IMR-90 (cell line): ENCODE measurements at regions not wholly inside any gene's neighbourhood (a gene's known extent, or its start where the extent isn't known, plus 50 kb on each side); places are given as distances from the start of the nearest gene placed in this dataset.

ENCODE experiments used
- ATAC-seq: fragments of 200-7000 bp; cut with Tn5 transposase; 2 replicates; pipeline ENCODE4 v1.9.1; 2020; ENCODE audit warnings: low read depth, mild to moderate bottlenecking, moderate library complexity
- BruUV-seq: library from RNA; stranded (reverse); fragments of 400-500 nt; replicated peaks from 2 replicates; lab custom pipeline; 2021; lab: Mats Ljungman, UMichigan
- CTCF ChIA-PET: fragments of 300-600 bp; formaldehyde crosslinking; extraction: SDS; loops from one replicate; lab custom pipeline; 2021; ENCODE audit warnings: antibody characterized with exemption; lab: Yijun Ruan, JAX
- POLR2A ChIA-PET: fragments of 300-600 bp; sonication (Branson Sonifier 250); formaldehyde crosslinking; loops from one replicate; lab custom pipeline; 2022; ENCODE audit warnings: antibody characterized with exemption; ENCODE audit not compliant: unreplicated experiment; lab: Charles Lee
- DNase-seq: peaks from one replicate; pipeline ENCODE4 v3.0.0; 2013
- H2AFZ ChIP-seq: replicated peaks from 2 replicates; pipeline ENCODE3; 2013; ENCODE audit warnings: low read length, mild to moderate bottlenecking; ENCODE audit not compliant: poor library complexity
- H2AK5ac ChIP-seq: 2 replicates; pipeline ENCODE4 v1.6.1; 2013; ENCODE audit warnings: low read depth, low read length, inconsistent platforms
- H2AK9ac ChIP-seq: replicated peaks from 2 replicates; pipeline ENCODE3; 2013; ENCODE audit warnings: mild to moderate bottlenecking, low read depth, low read length, moderate library complexity; ENCODE audit not compliant: poor library complexity
- H2BK120ac ChIP-seq: 2 replicates; pipeline ENCODE4 v1.6.1; 2013; ENCODE audit warnings: low read depth, low read length, inconsistent platforms
- H2BK15ac ChIP-seq: 3 replicates; pipeline ENCODE4 v1.6.1; 2013; ENCODE audit warnings: low read depth, low read length, inconsistent platforms
- H2BK20ac ChIP-seq: 2 replicates; pipeline ENCODE4 v1.6.1; 2013; ENCODE audit warnings: low read depth, mild to moderate bottlenecking, inconsistent platforms, low read length, moderate library complexity
- H2BK5ac ChIP-seq: 2 replicates; pipeline ENCODE4 v1.6.1; 2013; ENCODE audit warnings: mild to moderate bottlenecking, low read depth, low read length, inconsistent platforms; ENCODE audit not compliant: poor library complexity, severe bottlenecking
- H3K14ac ChIP-seq: replicated peaks from 2 replicates; pipeline ENCODE4 v1.6.1; 2013; ENCODE audit warnings: low read depth, low read length, inconsistent platforms
- H3K18ac ChIP-seq: 2 replicates; pipeline ENCODE4 v1.6.1; 2013; ENCODE audit warnings: low read depth, low read length, control low read depth
- H3K23ac ChIP-seq: 2 replicates; pipeline ENCODE4 v1.6.1; 2013; ENCODE audit warnings: low read depth, low read length, inconsistent platforms
- H3K27ac ChIP-seq: 2 replicates; pipeline ENCODE4 v1.5.1; 2013; ENCODE audit warnings: mild to moderate bottlenecking, control low read depth, low read length; ENCODE audit not compliant: insufficient read depth
- H3K27me3 ChIP-seq: 2 replicates; pipeline ENCODE4 v1.6.1; 2013; ENCODE audit warnings: low read length; ENCODE audit not compliant: control insufficient read depth, insufficient read depth
- H3K36me3 ChIP-seq: 2 replicates; pipeline ENCODE4 v1.6.1; 2013; ENCODE audit warnings: low read length, mixed read lengths; ENCODE audit not compliant: control insufficient read depth, insufficient read depth
- H3K4ac ChIP-seq: 2 replicates; pipeline ENCODE4 v1.6.1; 2013; ENCODE audit warnings: low read depth, low read length, inconsistent platforms
- H3K4me1 ChIP-seq: 2 replicates; pipeline ENCODE4 v1.6.1; 2013; ENCODE audit warnings: low read length, mixed read lengths; ENCODE audit not compliant: control insufficient read depth, insufficient read depth
- H3K4me2 ChIP-seq: 2 replicates; pipeline ENCODE4 v1.6.1; 2013; ENCODE audit warnings: low read depth, mild to moderate bottlenecking, control low read depth, low read length, moderate library complexity
- H3K4me3 ChIP-seq: 2 replicates; pipeline ENCODE4 v1.5.1; 2013; ENCODE audit warnings: low read depth, mild to moderate bottlenecking, control low read depth, low read length, moderate library complexity; ENCODE audit not compliant: insufficient read depth
- H3K56ac ChIP-seq: 2 replicates; pipeline ENCODE4 v1.6.1; 2013; ENCODE audit warnings: low read length, inconsistent platforms; ENCODE audit not compliant: insufficient read depth; ENCODE audit errors: extremely low read depth
- H3K79me1 ChIP-seq, 2 experiments: 2 replicates each; pipeline ENCODE4 v1.6.1; 2013; ENCODE audit warnings: low read length in 2 of 2, inconsistent platforms in 1 of 2, low read depth in 1 of 2
- H3K9ac ChIP-seq: 2 replicates; pipeline ENCODE4 v1.6.1; 2013; ENCODE audit warnings: low read depth, low read length, control low read depth
- H3K9me1 ChIP-seq: 2 replicates; pipeline ENCODE4 v1.6.1; 2013; ENCODE audit warnings: low read length, inconsistent platforms; ENCODE audit not compliant: insufficient read depth
- H3K9me3 ChIP-seq: 2 replicates; pipeline ENCODE4 v1.6.1; 2013; ENCODE audit warnings: low read length; ENCODE audit not compliant: control insufficient read depth, insufficient read depth
- H4K20me1 ChIP-seq: 2 replicates; pipeline ENCODE4 v1.6.1; 2013; ENCODE audit warnings: low read length, inconsistent platforms; ENCODE audit not compliant: insufficient read depth
- H4K5ac ChIP-seq: 2 replicates; pipeline ENCODE4 v1.6.1; 2013; ENCODE audit warnings: mild to moderate bottlenecking, low read depth, low read length, control low read depth
- H4K8ac ChIP-seq, 2 experiments: 2 replicates each; pipeline ENCODE4 v1.6.1; 2013; ENCODE audit warnings: low read depth in 2 of 2, low read length in 2 of 2, control low read depth in 1 of 2, inconsistent platforms in 1 of 2
- H4K91ac ChIP-seq: 2 replicates; pipeline ENCODE4 v1.6.1; 2013; ENCODE audit warnings: low read depth, low read length, inconsistent platforms; ENCODE audit not compliant: insufficient read depth
- BHLHE40 ChIP-seq: fragments of 150-350 bp; IDR thresholded peaks from 2 replicates; pipeline ENCODE4 v1.6.1; 2016; ENCODE audit warnings: mild to moderate bottlenecking, low read depth, low read length
- CHD1 ChIP-seq: IDR thresholded peaks from 2 replicates; pipeline ENCODE4 v1.6.1; 2012; ENCODE audit warnings: low read depth, low read length, improper control_type of control experiment
- NFE2L2 ChIP-seq: fragments of 150-350 bp; IDR thresholded peaks from 2 replicates; pipeline ENCODE4 v1.6.1; 2016; ENCODE audit warnings: low read depth, mild to moderate bottlenecking, low read length
- RFX5 ChIP-seq: IDR thresholded peaks from 2 replicates; pipeline ENCODE4 v1.8.0; 2012; ENCODE audit warnings: low read depth, mild to moderate bottlenecking, low read length, moderate library complexity
- WGBS, 2 experiments: methylation state at CpG; one replicate each; pipeline versions ENCODE4 v1.1.5 to v1.1.7; 2013; ENCODE audit warnings: missing lambda C conversion rate in 2 of 2; ENCODE audit not compliant: insufficient read length in 1 of 2; ENCODE audit errors: extremely low coverage in 2 of 2; 5-methylcytosine and 5-hydroxymethylcytosine counted together
- dilution Hi-C: fragments of 300-500 bp; cut with HindIII; formaldehyde crosslinking; loops from one replicate; pipeline ENCODE4 v1.14.3; 2018; ENCODE audit warnings: low sequenced_read_pairs; ENCODE audit not compliant: unreplicated experiment
- in situ Hi-C: fragments of 300-500 bp; cut with MboI; formaldehyde crosslinking; loops from 3 replicates; pipeline ENCODE4 v1.14.3; 2019; ENCODE audit warnings: low sequenced_read_pairs, inconsistent platforms, mixed read lengths
- intact Hi-C: fragments of 100-400 bp; cut with micrococcal nuclease; formaldehyde crosslinking; loops from 2 replicates; pipeline ENCODE4 v1.10.0; 2022
- TF ChIP-seq, protein P1 (sequence below): fragments of 150-350 bp; IDR thresholded peaks from 2 replicates; pipeline ENCODE4 v1.6.1; 2017; ENCODE audit warnings: mild to moderate bottlenecking, antibody characterized with exemption, low read length, low read depth
- TF ChIP-seq, protein P2 (sequence below): fragments of 150-350 bp; IDR thresholded peaks from 2 replicates; pipeline ENCODE4 v1.6.1; 2016; ENCODE audit warnings: low read depth, mild to moderate bottlenecking, low read length, moderate library complexity, borderline replicate concordance

DNA sequence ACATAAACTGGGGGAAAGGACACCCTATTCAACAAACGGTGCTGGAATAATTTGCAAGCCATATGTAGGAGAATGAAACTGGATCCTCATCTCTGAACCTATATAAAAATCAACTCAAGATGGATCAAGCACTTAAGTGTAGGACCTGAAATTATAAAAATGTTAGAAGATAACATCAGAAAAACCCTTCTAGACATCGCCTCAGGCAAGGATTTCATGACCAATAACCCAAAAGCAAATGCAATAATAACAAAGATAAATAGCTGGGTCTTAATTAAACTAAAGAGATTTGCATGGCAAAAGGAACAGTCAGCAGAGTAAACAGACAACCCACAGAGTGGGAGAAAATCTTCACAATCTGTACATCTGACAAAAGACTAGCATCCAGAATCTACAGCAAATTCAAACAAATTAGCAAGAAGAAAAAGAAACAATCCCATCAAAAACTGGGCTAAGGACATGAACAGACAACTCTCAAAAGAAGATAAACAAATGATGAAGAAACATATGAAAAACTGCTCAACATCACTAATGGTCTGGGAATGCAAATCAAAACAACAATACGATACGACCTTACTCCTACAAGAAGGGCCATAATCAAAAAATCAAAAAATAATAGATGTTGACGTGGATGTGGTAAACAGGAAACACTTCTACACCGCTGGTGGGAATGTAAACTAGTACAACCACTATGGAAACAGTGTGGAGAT, 408.7 kb downstream of the CNTN6 start:
- no peak overlapping the region for H3K18ac ChIP-seq
- no peak overlapping the region for H2BK15ac ChIP-seq
- H2AFZ ChIP-seq: no peak overlapping the region
- ATAC-seq (no peak), DNase-seq (no peak)
- H3K9me1 ChIP-seq: no peaks in the 10 kb centered on the region
- ChIA-PET CTCF (no interaction called here), POLR2A (no interaction called here)
- TF ChIP-seq NFE2L2: no peak
- TF ChIP-seq, protein P1, sequence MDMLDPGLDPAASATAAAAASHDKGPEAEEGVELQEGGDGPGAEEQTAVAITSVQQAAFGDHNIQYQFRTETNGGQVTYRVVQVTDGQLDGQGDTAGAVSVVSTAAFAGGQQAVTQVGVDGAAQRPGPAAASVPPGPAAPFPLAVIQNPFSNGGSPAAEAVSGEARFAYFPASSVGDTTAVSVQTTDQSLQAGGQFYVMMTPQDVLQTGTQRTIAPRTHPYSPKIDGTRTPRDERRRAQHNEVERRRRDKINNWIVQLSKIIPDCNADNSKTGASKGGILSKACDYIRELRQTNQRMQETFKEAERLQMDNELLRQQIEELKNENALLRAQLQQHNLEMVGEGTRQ: no peak
- no peak for TF ChIP-seq CHD1
- TF ChIP-seq, protein P2, sequence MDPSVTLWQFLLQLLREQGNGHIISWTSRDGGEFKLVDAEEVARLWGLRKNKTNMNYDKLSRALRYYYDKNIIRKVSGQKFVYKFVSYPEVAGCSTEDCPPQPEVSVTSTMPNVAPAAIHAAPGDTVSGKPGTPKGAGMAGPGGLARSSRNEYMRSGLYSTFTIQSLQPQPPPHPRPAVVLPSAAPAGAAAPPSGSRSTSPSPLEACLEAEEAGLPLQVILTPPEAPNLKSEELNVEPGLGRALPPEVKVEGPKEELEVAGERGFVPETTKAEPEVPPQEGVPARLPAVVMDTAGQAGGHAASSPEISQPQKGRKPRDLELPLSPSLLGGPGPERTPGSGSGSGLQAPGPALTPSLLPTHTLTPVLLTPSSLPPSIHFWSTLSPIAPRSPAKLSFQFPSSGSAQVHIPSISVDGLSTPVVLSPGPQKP: no peak
- no peak for TF ChIP-seq BHLHE40
- TF ChIP-seq RFX5: no peak
- no peak overlapping the region for H3K4ac ChIP-seq
- H3K4me1 ChIP-seq: no peaks in the 10 kb centered on the region
- H4K5ac ChIP-seq: no peak overlapping the region
- no peak overlapping the region for H3K56ac ChIP-seq
- no peak overlapping the region for H2BK120ac ChIP-seq
- H2AK9ac ChIP-seq: no peak overlapping the region
- intact Hi-C loops (no loop called here), in situ Hi-C loops (no loop called here), dilution Hi-C loops (no loop called here)
- no peaks in the 10 kb centered on the region for H3K9me3 ChIP-seq
- H3K9ac ChIP-seq: no peak overlapping the region
- H3K4me3 ChIP-seq: no peak overlapping the region
- no peaks in the 10 kb centered on the region for H3K36me3 ChIP-seq
- H3K79me1 ChIP-seq: no peaks in the 10 kb centered on the region
- H2BK5ac ChIP-seq: no peak overlapping the region
- no peak overlapping the region for H2AK5ac ChIP-seq
- H3K27ac ChIP-seq: no peak overlapping the region
- H3K14ac ChIP-seq: no peak overlapping the region
- H4K20me1 ChIP-seq: no peaks in the 10 kb centered on the region
- no peak overlapping the region for H3K23ac ChIP-seq
- no peak overlapping the region for H2BK20ac ChIP-seq
- H4K8ac ChIP-seq: no peak overlapping the region
- H3K27me3 ChIP-seq: no peaks in the 10 kb centered on the region
- H4K91ac ChIP-seq: no peak overlapping the region
- no CpG with 5 or more reads among the region's 6 CpGs for WGBS, 2 experiments
- H3K4me2 ChIP-seq: no peak overlapping the region
- BruUV-seq: no TSS peak
